ENCODE measurements at regions not wholly inside any gene's neighbourhood (a gene's known extent, or its start where the extent isn't known, plus 50 kb on each side); places are given as distances from the start of the nearest gene placed in this dataset.
"Not testable (repeated sequence)": the region's sequence is repeated elsewhere in the genome, so short reads cannot be mapped to it uniquely, and the experiment has no call there.

DNA sequence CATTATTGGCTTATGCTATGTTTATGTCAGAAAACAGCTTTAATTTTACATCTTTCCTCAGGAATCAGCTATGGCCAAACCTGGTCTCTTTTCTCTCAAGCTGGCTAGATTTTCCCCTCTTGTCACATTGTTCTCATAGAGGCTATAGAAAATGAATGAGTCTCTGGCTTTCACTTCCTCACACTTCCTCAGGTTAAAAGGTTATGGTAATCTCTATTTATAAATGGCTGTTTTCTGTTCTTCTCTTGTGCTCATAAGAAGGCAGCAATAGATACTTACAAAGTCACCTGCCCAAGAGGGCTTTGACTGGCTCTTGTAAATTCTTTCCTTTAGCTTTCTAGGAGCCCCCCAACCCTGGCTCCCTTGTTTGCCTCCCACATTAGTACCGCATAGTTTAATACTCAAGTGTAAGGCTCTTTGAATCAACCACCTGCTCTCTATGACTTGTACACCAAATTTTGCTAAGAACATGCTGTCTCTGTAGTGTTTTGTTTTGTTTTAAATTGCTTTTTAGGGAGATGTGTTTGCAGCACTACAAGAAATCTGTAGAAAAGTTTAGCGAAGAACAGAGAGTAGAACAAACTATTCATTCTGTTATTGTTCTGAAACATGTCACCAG, 897.4 kb upstream of the CITED2 start:
- no peaks in the 10 kb centered on the region for H3K36me3 Mint-ChIP-seq (ENCODE audit: low read depth)
- no peaks in the 10 kb centered on the region for H3K27me3 Mint-ChIP-seq
- H3K4me3 Mint-ChIP-seq, result no peak overlapping the region
- DNase-seq (no peak), ATAC-seq (no peak)
- no peak overlapping the region for H3K27ac Mint-ChIP-seq
- H3K9me3 ChIP-seq (ENCODE audit: control insufficient read depth, low read length, poor library complexity, severe bottlenecking), result no peaks in the 10 kb centered on the region
- H3K4me1 Mint-ChIP-seq, result no peaks in the 10 kb centered on the region

DNA sequence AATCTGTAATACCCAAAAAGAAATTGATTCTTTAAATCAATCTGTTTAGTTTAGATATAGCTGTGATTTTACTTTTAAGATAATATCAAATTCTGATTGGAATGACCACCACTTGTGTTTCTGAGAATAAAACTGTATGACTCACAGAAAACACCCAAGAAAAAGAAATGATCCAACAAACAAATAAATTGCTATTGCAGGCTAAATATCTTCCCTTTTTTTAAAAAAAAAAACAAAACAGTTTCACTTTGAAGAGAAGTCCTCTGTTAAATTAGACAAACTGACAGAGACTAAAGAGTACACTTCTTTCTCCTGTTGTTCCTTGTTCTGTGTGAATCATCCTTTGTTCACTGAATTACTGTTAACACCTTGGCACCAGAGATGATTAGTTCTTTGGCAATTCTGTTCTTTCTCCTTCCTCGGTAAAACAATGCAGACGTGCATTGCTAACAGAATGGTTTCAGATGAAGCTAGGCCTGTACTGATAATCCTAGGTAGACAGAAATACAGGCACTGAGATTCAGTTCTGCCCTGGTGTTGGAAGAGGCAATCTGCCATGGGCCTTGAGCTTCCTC, 895.2 kb upstream of the CITED2 start:
- no peak for ATAC-seq
- H3K36me3 Mint-ChIP-seq (ENCODE audit: low read depth), result no peaks in the 10 kb centered on the region
- no peak for DNase-seq
- H3K4me3 Mint-ChIP-seq, result no peak overlapping the region
- no peak overlapping the region for H3K27ac Mint-ChIP-seq
- no peaks in the 10 kb centered on the region for H3K9me3 ChIP-seq (ENCODE audit: control insufficient read depth, low read length, poor library complexity, severe bottlenecking)
- no peaks in the 10 kb centered on the region for H3K4me1 Mint-ChIP-seq
- H3K27me3 Mint-ChIP-seq, result no peaks in the 10 kb centered on the region

DNA sequence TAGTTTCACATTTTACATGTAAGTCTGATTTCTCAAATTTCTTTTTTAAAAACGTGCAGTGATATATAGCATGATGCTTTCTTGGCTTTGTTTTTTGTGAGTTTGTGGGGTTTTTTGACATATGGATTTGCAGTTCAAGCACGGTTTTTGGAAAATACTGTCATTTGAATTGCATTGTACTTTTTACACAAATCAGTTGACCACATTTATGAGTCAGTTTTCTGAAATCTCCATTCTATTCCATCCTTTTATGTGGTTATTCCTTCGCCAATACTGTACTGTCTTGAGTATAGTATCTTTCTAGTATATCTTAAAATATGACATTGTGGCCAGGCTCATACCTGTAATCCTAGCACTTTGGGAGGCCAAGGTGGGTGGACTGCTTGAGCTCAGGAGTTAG, 890.0 kb upstream of the CITED2 start:
- H3K4me3 Mint-ChIP-seq, result no peak overlapping the region
- H3K27me3 Mint-ChIP-seq, result peaks cover 22% of the 10 kb centered on the region
- no peaks in the 10 kb centered on the region for H3K9me3 ChIP-seq (ENCODE audit: control insufficient read depth, low read length, poor library complexity, severe bottlenecking)
- ATAC-seq (no peak), DNase-seq (no peak)
- no peak overlapping the region for H3K27ac Mint-ChIP-seq
- H3K4me1 Mint-ChIP-seq, result peaks cover 2% of the 10 kb centered on the region
- no peaks in the 10 kb centered on the region for H3K36me3 Mint-ChIP-seq (ENCODE audit: low read depth)

DNA sequence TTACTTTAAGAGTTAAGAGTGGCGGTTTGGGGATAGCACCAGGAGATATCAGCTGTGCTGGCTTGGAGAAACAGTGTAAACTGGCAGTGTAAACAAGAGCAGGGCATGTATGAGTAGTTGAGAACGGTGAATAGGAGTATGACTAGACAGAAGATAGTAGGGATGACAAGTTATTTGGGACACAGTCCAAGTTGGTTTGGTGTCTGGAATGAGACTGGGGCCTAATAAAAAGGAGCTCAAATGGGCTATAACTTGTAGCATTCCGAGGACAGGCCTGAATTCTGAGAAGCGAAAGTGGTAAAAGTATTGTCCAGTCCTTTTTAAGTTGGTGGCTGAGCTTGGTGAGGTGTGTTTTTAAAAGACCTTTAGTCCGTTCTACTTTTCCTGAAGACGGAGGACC, 883.9 kb upstream of the CITED2 start:
- H3K27me3 Mint-ChIP-seq, result peaks cover 29% of the 10 kb centered on the region
- H3K4me1 Mint-ChIP-seq; H3K4me3 Mint-ChIP-seq; DNase-seq; H3K27ac Mint-ChIP-seq; H3K9me3 ChIP-seq (ENCODE audit: control insufficient read depth, low read length, poor library complexity, severe bottlenecking); ATAC-seq; H3K36me3 Mint-ChIP-seq (ENCODE audit: low read depth): not testable (repeated sequence)

DNA sequence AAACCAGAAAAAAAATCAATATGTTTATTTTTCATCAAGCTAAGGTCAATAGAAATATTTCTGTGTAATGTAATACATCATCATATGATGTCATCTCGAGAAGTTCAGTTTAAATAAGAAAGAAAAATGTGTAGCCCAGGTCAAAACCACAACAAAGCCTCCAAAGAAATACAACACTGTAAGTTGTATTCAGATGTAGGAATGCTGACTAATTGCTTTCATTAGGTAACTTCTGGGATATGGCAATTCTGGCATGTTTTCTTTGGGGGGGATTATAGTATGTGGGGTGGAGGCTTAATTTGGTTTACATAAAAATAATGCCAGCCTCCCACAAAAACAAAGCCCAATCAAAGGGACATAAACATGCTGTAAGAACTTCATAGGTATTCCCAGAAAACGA, 881.8 kb upstream of the CITED2 start:
- Mint-ChIP-seq H3K27ac (no peak overlapping the region), H3K27me3 (peaks cover 17% of the 10 kb centered on the region), H3K4me1 (no peaks in the 10 kb centered on the region), H3K36me3 (ENCODE audit: low read depth) (no peaks in the 10 kb centered on the region), H3K4me3 (no peak overlapping the region)
- DNase-seq (no peak), ATAC-seq (no peak)
- H3K9me3 ChIP-seq (ENCODE audit: control insufficient read depth, low read length, poor library complexity, severe bottlenecking), result no peaks in the 10 kb centered on the region

DNA sequence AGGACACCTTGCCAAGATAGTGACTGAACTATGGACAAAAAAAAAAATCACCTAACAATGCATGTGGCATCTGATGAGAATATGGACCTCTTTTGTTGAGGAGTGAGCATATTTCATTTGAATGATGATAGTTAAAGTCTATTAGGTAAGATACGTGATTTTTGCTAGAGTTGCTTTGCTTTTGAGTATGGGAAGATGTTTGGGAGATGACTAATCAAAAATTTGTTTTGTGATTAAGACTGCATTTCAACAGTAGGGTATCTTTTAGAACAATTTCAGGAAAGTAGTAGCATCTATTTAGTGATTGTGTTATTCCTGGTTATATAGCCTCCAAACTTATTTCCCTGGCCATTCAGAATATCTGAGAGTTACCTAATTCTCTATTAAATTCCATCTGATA, 878.6 kb upstream of the CITED2 start:
- Mint-ChIP-seq H3K4me1 (no peaks in the 10 kb centered on the region), H3K36me3 (ENCODE audit: low read depth) (no peaks in the 10 kb centered on the region), H3K27me3 (peaks cover 15% of the 10 kb centered on the region), H3K4me3 (no peak overlapping the region), H3K27ac (no peak overlapping the region)
- ATAC-seq (no peak), DNase-seq (no peak)
- no peaks in the 10 kb centered on the region for H3K9me3 ChIP-seq (ENCODE audit: control insufficient read depth, low read length, poor library complexity, severe bottlenecking)

DNA sequence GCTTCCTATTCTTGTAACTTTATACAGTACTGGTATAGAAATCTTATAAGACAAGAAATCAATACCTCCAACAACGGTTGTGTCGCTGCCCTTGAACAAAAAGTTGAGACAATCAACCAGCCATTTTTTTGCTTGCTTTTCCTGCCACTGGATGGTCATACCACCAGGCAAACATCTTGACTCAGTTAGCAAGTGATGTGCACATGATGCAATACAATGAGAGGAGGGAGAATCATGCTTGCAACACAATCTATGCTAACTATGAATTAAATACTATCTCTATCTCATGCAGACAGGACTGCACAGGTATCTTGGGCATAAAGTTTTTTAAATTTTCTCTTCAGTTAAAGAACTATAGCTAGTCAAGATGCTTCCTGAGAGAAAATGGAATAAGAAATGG, 877.7 kb upstream of the CITED2 start:
- no peak overlapping the region for H3K27ac Mint-ChIP-seq
- no peak for ATAC-seq
- H3K4me1 Mint-ChIP-seq, result no peaks in the 10 kb centered on the region
- no peaks in the 10 kb centered on the region for H3K36me3 Mint-ChIP-seq (ENCODE audit: low read depth)
- H3K9me3 ChIP-seq (ENCODE audit: control insufficient read depth, low read length, poor library complexity, severe bottlenecking), result no peaks in the 10 kb centered on the region
- DNase-seq, result no peak
- H3K27me3 Mint-ChIP-seq, result peaks cover 21% of the 10 kb centered on the region
- H3K4me3 Mint-ChIP-seq, result no peak overlapping the region

DNA sequence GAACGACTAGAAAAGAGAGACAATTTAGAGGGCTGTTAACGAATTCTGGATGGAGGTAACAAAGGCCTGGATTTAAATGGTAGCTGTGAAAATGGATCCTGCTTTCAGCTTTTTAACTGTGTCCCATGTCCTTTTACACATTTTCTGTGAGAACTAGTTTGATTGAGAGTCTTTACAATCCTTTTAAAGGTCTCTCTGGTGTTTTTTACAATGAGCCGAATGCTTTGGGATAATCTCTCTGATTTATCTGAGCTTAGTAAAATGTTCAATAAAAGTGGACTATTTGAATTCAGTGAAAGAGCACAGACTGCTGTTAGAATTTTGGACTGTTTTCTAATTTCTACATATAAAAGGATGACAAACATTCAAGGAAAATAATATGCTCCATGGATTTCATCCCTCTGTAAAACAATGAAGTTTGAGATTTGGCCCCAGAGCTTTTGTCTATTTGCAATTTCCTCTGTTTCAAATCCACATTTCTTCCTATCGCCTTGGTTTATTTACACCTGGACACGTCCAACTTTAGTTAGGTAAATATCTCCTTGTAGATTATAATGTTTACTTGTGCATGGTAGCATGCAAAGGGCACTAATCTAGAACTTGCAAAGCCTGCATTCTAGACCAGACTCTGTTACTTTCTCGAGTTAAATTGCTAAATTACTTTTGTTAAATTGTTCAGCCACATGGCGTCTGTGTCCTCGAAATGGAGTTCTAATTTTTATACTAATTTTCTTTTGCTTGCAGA, 871.0 kb upstream of the CITED2 start:
- H3K27ac Mint-ChIP-seq, result no peak overlapping the region
- no peaks in the 10 kb centered on the region for H3K4me1 Mint-ChIP-seq
- ATAC-seq (no peak), DNase-seq (no peak)
- H3K36me3 Mint-ChIP-seq (ENCODE audit: low read depth), result no peaks in the 10 kb centered on the region
- no peaks in the 10 kb centered on the region for H3K9me3 ChIP-seq (ENCODE audit: control insufficient read depth, low read length, poor library complexity, severe bottlenecking)
- H3K4me3 Mint-ChIP-seq, result no peak overlapping the region
- peaks cover 6% of the 10 kb centered on the region for H3K27me3 Mint-ChIP-seq

DNA sequence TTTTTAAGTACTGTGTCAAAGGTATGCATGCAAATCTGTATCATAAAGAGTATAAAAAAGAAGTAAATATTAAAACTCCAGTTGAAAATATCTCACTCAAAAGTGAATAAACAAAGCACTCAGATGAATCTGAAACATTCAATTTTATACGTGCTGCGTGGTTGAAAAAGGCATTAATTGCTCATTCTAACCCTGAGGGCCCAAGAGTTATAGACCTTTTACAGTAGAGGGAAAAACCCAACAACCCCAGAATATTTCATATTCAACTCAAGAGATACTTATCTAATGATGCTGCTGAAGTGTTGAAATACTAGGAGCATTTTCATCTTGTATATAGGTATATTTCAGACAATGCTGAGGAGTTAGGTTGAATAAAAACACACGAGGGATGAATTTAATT, 862.8 kb upstream of the CITED2 start:
- Mint-ChIP-seq H3K36me3 (ENCODE audit: low read depth) (no peaks in the 10 kb centered on the region), H3K4me3 (no peak overlapping the region), H3K27me3 (no peaks in the 10 kb centered on the region), H3K27ac (no peak overlapping the region), H3K4me1 (no peaks in the 10 kb centered on the region)
- H3K9me3 ChIP-seq (ENCODE audit: control insufficient read depth, low read length, poor library complexity, severe bottlenecking), result no peaks in the 10 kb centered on the region
- ATAC-seq (no peak), DNase-seq (no peak)

DNA sequence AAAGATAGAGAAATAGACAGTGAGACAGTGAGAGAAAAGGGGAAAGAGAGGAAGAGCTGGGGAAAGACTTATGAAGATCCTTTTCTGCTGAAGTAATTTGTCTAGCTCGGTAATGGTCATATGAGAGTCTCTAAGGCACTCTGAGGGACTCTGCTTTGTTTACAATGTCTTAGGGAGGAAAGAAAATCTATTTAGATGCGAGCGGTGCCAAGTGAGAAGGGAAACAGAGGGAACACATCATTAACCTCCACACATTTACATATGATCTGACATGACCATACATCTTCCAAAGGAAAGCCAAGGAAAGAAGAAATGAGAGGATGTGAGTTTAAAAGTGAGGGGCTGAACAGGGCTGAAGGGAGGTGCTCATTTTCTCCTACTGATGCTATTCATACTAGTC, 862.3 kb upstream of the CITED2 start:
- Mint-ChIP-seq H3K27me3 (no peaks in the 10 kb centered on the region), H3K4me1 (no peaks in the 10 kb centered on the region), H3K27ac (no peak overlapping the region), H3K36me3 (ENCODE audit: low read depth) (no peaks in the 10 kb centered on the region), H3K4me3 (no peak overlapping the region)
- H3K9me3 ChIP-seq (ENCODE audit: control insufficient read depth, low read length, poor library complexity, severe bottlenecking), result no peaks in the 10 kb centered on the region
- ATAC-seq (no peak), DNase-seq (no peak)

DNA sequence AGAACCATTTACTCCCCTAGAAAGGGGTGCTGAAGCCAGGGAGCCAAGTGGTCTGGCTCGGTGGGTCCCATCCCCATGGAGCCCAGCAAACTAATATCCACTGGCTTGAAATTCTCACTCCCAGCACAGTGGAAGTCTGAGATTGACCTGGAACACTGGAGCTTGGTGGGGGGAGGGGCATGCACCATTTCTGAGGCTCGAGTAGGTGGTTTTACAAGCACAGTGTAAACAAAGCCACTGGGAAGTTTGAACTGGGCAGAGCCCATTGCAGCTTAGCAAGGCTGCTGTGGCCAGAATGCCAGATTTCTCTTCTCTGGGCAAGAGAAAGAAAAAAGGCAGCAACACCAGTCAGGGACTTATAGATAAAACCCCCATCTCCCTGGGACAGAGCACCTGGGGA, 855.8 kb upstream of the CITED2 start:
- Mint-ChIP-seq H3K27me3 (peaks cover 3% of the 10 kb centered on the region), H3K4me1 (no peaks in the 10 kb centered on the region), H3K27ac (no peak overlapping the region), H3K36me3 (ENCODE audit: low read depth) (no peaks in the 10 kb centered on the region), H3K4me3 (no peak overlapping the region)
- ATAC-seq (no peak), DNase-seq (no peak)
- H3K9me3 ChIP-seq (ENCODE audit: control insufficient read depth, low read length, poor library complexity, severe bottlenecking), result no peaks in the 10 kb centered on the region

DNA sequence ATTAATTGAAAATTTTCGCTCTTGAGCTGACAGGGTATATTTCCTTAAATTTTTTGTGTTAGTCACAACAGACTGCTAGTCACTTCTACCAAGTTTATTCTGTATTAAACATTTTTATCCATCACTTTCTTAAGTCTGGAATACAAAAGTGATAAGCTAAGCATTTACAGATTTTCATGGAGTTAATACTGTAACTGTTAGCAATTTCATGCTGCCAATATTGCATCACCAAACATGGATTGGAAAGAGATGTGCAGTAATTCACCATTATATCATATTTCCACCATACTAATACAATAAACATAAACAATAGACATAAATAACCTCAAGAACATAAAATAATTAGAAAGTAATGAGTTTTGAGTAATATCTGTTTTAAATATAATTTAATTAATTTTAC, 854.0 kb upstream of the CITED2 start:
- Mint-ChIP-seq H3K36me3 (ENCODE audit: low read depth) (no peaks in the 10 kb centered on the region), H3K4me3 (no peak overlapping the region), H3K27ac (no peak overlapping the region), H3K27me3 (peaks cover 13% of the 10 kb centered on the region), H3K4me1 (no peaks in the 10 kb centered on the region)
- DNase-seq (no peak), ATAC-seq (no peak)
- no peaks in the 10 kb centered on the region for H3K9me3 ChIP-seq (ENCODE audit: control insufficient read depth, low read length, poor library complexity, severe bottlenecking)

DNA sequence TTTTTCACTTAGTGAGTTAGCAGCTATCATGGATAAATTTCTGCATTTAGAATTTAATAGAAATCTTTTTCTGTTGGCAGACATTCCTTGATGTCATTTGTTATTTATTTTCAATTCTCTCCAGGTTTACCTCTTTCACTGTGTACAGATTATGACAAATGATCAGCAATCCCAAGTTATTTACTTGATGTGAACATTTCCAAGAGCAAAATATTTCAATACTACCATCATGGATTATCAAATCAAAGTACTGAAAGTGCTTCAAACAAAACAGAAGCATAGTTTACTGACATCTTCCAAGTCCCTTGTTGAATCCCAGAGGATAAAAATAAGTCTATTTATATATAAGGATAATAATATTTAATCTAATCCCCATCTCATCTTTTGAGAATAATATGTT, 852.2 kb upstream of the CITED2 start:
- Mint-ChIP-seq H3K4me1 (no peaks in the 10 kb centered on the region), H3K36me3 (ENCODE audit: low read depth) (no peaks in the 10 kb centered on the region), H3K27me3 (peaks cover 16% of the 10 kb centered on the region), H3K4me3 (no peak overlapping the region), H3K27ac (no peak overlapping the region)
- H3K9me3 ChIP-seq (ENCODE audit: control insufficient read depth, low read length, poor library complexity, severe bottlenecking), result no peaks in the 10 kb centered on the region
- ATAC-seq (no peak), DNase-seq (no peak)

Measured in T-helper 17 cell (primary cell).